Mesendoderm (in vitro differentiated cells): ENCODE measurements at regions not wholly inside any gene's neighbourhood (a gene's known extent, or its start where the extent isn't known, plus 50 kb on each side); places are given as distances from the start of the nearest gene placed in this dataset.

ENCODE experiments used
- DNase-seq: peaks from one replicate; pipeline ENCODE4 v3.0.0; 2013
- H2AK5ac ChIP-seq: 2 replicates; pipeline ENCODE4 v1.6.1; 2013; ENCODE audit warnings: low read length, inconsistent platforms
- H2BK120ac ChIP-seq: 2 replicates; pipeline ENCODE4 v1.6.1; 2013; ENCODE audit warnings: low read depth, mild to moderate bottlenecking, low read length, moderate library complexity, mixed read lengths
- H2BK15ac ChIP-seq: replicated peaks from 2 replicates; pipeline ENCODE4 v1.6.1; 2013; ENCODE audit warnings: low read depth, mild to moderate bottlenecking, moderate library complexity
- H2BK5ac ChIP-seq: 2 replicates; pipeline ENCODE4 v1.6.1; 2013; ENCODE audit warnings: low read length, inconsistent platforms
- H3K18ac ChIP-seq: 2 replicates; pipeline ENCODE4 v1.6.1; 2013; ENCODE audit warnings: mild to moderate bottlenecking, low read length, mixed read lengths
- H3K23ac ChIP-seq: one replicate; pipeline ENCODE4 v1.6.1; 2013; ENCODE audit warnings: low read length
- H3K27ac ChIP-seq: 2 replicates; pipeline ENCODE4 v1.5.1; 2013; ENCODE audit warnings: low read depth, mild to moderate bottlenecking, inconsistent platforms, low read length, moderate library complexity
- H3K27me3 ChIP-seq: 2 replicates; pipeline ENCODE4 v1.6.1; 2013; ENCODE audit warnings: low read length, control low read depth, mild to moderate bottlenecking, inconsistent platforms; ENCODE audit not compliant: insufficient read depth, poor library complexity
- H3K36me3 ChIP-seq: 2 replicates; pipeline ENCODE4 v1.6.1; 2013; ENCODE audit warnings: low read length, inconsistent platforms; ENCODE audit not compliant: control insufficient read depth, insufficient read depth
- H3K4ac ChIP-seq: one replicate; pipeline ENCODE4 v1.6.1; 2013; ENCODE audit warnings: low read depth, mild to moderate bottlenecking, low read length, moderate library complexity
- H3K4me1 ChIP-seq: 2 replicates; pipeline ENCODE4 v1.6.1; 2013; ENCODE audit warnings: low read depth, low read length, inconsistent platforms; ENCODE audit not compliant: control insufficient read depth
- H3K4me2 ChIP-seq: 2 replicates; pipeline ENCODE4 v1.6.1; 2013; ENCODE audit warnings: low read length
- H3K4me3 ChIP-seq: 2 replicates; pipeline ENCODE4 v1.5.1; 2013; ENCODE audit warnings: mild to moderate bottlenecking, low read length
- H3K56ac ChIP-seq: one replicate; pipeline ENCODE4 v1.6.1; 2013; ENCODE audit warnings: low read length
- H3K79me1 ChIP-seq: 2 replicates; pipeline ENCODE4 v1.6.1; 2013; ENCODE audit warnings: low read length, inconsistent platforms
- H3K79me2 ChIP-seq: 2 replicates; pipeline ENCODE4 v1.6.1; 2013; ENCODE audit warnings: mild to moderate bottlenecking, low read length; ENCODE audit not compliant: control insufficient read depth, insufficient read depth
- H3K9ac ChIP-seq: 2 replicates; pipeline ENCODE4 v1.6.1; 2013; ENCODE audit warnings: low read length, inconsistent platforms
- H4K5ac ChIP-seq: one replicate; pipeline ENCODE4 v1.6.1; 2013; ENCODE audit warnings: low read length
- H4K8ac ChIP-seq: one replicate; pipeline ENCODE4 v1.6.1; 2013; ENCODE audit warnings: low read depth, mild to moderate bottlenecking, control low read depth, low read length, moderate library complexity
- WGBS: extraction: QIAGEN DNeasy Blood & Tissue Kit; methylation state at CpG from one replicate; pipeline ENCODE4 v1.1.7; 2013; ENCODE audit warnings: low lambda C conversion rate, missing lambda C conversion rate; ENCODE audit not compliant: insufficient coverage; ENCODE audit errors: extremely low coverage; 5-methylcytosine and 5-hydroxymethylcytosine counted together

- no peaks in the 10 kb centered on the region for H3K79me1 ChIP-seq
Measured at GRCh38 chr4:94014484-94015136, 186.1 kb downstream of the ATOH1 start.

GRCh38 chr4:94015956-94016355, 187.4 kb downstream of the ATOH1 start:
- no peak overlapping the region for H2AK5ac ChIP-seq
- H3K56ac ChIP-seq, result no peak overlapping the region
- no peak overlapping the region for H2BK5ac ChIP-seq
- H3K9ac ChIP-seq, result no peak overlapping the region
- no peak for DNase-seq
- no peaks in the 10 kb centered on the region for H3K4me1 ChIP-seq
- H3K4me3 ChIP-seq, result no peak overlapping the region
- no CpG with 5 or more reads among the region's 1 CpG for WGBS
- H3K23ac ChIP-seq, result no peak overlapping the region
- H2BK15ac ChIP-seq, result no peak overlapping the region
- no peaks in the 10 kb centered on the region for H3K36me3 ChIP-seq
- H2BK120ac ChIP-seq, result no peak overlapping the region
- no peak overlapping the region for H3K4ac ChIP-seq
- no peak overlapping the region for H3K4me2 ChIP-seq
- H3K79me2 ChIP-seq, result no peaks in the 10 kb centered on the region
- no peak overlapping the region for H4K5ac ChIP-seq
- no peaks in the 10 kb centered on the region for H3K27me3 ChIP-seq
- no peak overlapping the region for H4K8ac ChIP-seq
- no peak overlapping the region for H3K18ac ChIP-seq
- H3K79me1 ChIP-seq, result no peaks in the 10 kb centered on the region
- H3K27ac ChIP-seq, result no peak overlapping the region

More at GRCh38 chr4:94014484-94015136, 186.1 kb downstream of the ATOH1 start:
- Histone ChIP-seq H3K4ac (no peak overlapping the region), H2BK120ac (no peak overlapping the region), H3K4me3 (no peak overlapping the region), H3K18ac (no peak overlapping the region), H3K27me3 (no peaks in the 10 kb centered on the region), H2BK15ac (no peak overlapping the region), H3K36me3 (no peaks in the 10 kb centered on the region), H3K9ac (no peak overlapping the region), H4K5ac (no peak overlapping the region), H3K79me2 (no peaks in the 10 kb centered on the region), H2BK5ac (no peak overlapping the region), H3K23ac (no peak overlapping the region), H3K56ac (no peak overlapping the region), H3K4me1 (no peaks in the 10 kb centered on the region), H2AK5ac (no peak overlapping the region), H4K8ac (no peak overlapping the region), H3K4me2 (no peak overlapping the region), H3K27ac (no peak overlapping the region)
- DNase-seq, result no peak
- WGBS, result no CpG with 5 or more reads among the region's 3 CpGs

GRCh38 chr4:94032754-94033153, 174.9 kb upstream of the SMARCAD1 start:
- H3K23ac ChIP-seq, result no peak overlapping the region

GRCh38 chr4:94036964-94037363, 170.7 kb upstream of the SMARCAD1 start:
- Histone ChIP-seq H3K4me1 (no peaks in the 10 kb centered on the region), H3K18ac (no peak overlapping the region), H2BK120ac (no peak overlapping the region), H2BK15ac (no peak overlapping the region), H3K36me3 (no peaks in the 10 kb centered on the region), H2BK5ac (no peak overlapping the region), H2AK5ac (no peak overlapping the region), H3K23ac (no peak overlapping the region), H3K4me2 (no peak overlapping the region), H3K27ac (no peak overlapping the region), H3K4ac (no peak overlapping the region), H4K8ac (no peak overlapping the region), H3K79me2 (no peaks in the 10 kb centered on the region), H3K4me3 (no peak overlapping the region), H3K79me1 (no peaks in the 10 kb centered on the region), H3K27me3 (no peaks in the 10 kb centered on the region), H4K5ac (no peak overlapping the region), H3K9ac (no peak overlapping the region), H3K56ac (no peak overlapping the region)
- WGBS, result no CpG with 5 or more reads among the region's 2 CpGs
- DNase-seq, result peak; percentile 55

More at GRCh38 chr4:94032754-94033153, 174.9 kb upstream of the SMARCAD1 start:
- peak; percentile 89 for DNase-seq
- H2BK15ac ChIP-seq, result no peak overlapping the region
- H3K4me3 ChIP-seq, result no peak overlapping the region
- H3K27ac ChIP-seq, result no peak overlapping the region
- no peaks in the 10 kb centered on the region for H3K27me3 ChIP-seq
- H3K4me1 ChIP-seq, result no peaks in the 10 kb centered on the region
- no peak overlapping the region for H4K5ac ChIP-seq
- no peaks in the 10 kb centered on the region for H3K79me2 ChIP-seq
- H3K4ac ChIP-seq, result no peak overlapping the region
- H3K9ac ChIP-seq, result no peak overlapping the region
- no peaks in the 10 kb centered on the region for H3K79me1 ChIP-seq
- H3K4me2 ChIP-seq, result no peak overlapping the region
- H2BK120ac ChIP-seq, result no peak overlapping the region
- no peak overlapping the region for H2BK5ac ChIP-seq
- WGBS, result no CpG with 5 or more reads among the region's 2 CpGs
- H4K8ac ChIP-seq, result no peak overlapping the region
- H3K18ac ChIP-seq, result no peak overlapping the region
- H3K36me3 ChIP-seq, result no peaks in the 10 kb centered on the region
- H2AK5ac ChIP-seq, result no peak overlapping the region
- no peak overlapping the region for H3K56ac ChIP-seq

GRCh38 chr4:94038195-94038594, 169.5 kb upstream of the SMARCAD1 start:
- DNase-seq, result peak; percentile 68
- H3K18ac ChIP-seq, result no peak overlapping the region
- H4K5ac ChIP-seq, result no peak overlapping the region
- no peaks in the 10 kb centered on the region for H3K4me1 ChIP-seq
- H3K56ac ChIP-seq, result no peak overlapping the region
- H3K79me2 ChIP-seq, result no peaks in the 10 kb centered on the region
- H3K27me3 ChIP-seq, result no peaks in the 10 kb centered on the region
- no peak overlapping the region for H3K4me3 ChIP-seq
- no peak overlapping the region for H2AK5ac ChIP-seq
- H3K36me3 ChIP-seq, result no peaks in the 10 kb centered on the region
- H3K27ac ChIP-seq, result no peak overlapping the region
- H2BK15ac ChIP-seq, result no peak overlapping the region
- no peaks in the 10 kb centered on the region for H3K79me1 ChIP-seq
- H3K4me2 ChIP-seq, result no peak overlapping the region
- H2BK120ac ChIP-seq, result no peak overlapping the region
- H3K9ac ChIP-seq, result no peak overlapping the region
- H3K23ac ChIP-seq, result no peak overlapping the region
- WGBS, result no CpG with 5 or more reads among the region's 3 CpGs
- H4K8ac ChIP-seq, result no peak overlapping the region
- no peak overlapping the region for H3K4ac ChIP-seq
- H2BK5ac ChIP-seq, result no peak overlapping the region

- Histone ChIP-seq H3K18ac (no peak overlapping the region), H2BK120ac (no peak overlapping the region), H3K36me3 (no peaks in the 10 kb centered on the region), H3K27me3 (no peaks in the 10 kb centered on the region), H2AK5ac (no peak overlapping the region), H2BK15ac (no peak overlapping the region), H3K23ac (no peak overlapping the region), H3K4me1 (no peaks in the 10 kb centered on the region), H4K5ac (no peak overlapping the region), H3K79me1 (no peaks in the 10 kb centered on the region), H3K9ac (no peak overlapping the region), H3K4me3 (no peak overlapping the region), H3K27ac (no peak overlapping the region), H3K4me2 (no peak overlapping the region), H4K8ac (no peak overlapping the region), H3K4ac (no peak overlapping the region), H3K56ac (no peak overlapping the region), H2BK5ac (no peak overlapping the region), H3K79me2 (no peaks in the 10 kb centered on the region)
- peak; percentile 55 for DNase-seq
- WGBS, result no CpG with 5 or more reads among the region's 4 CpGs
Measured at GRCh38 chr4:94039226-94039625, 168.4 kb upstream of the SMARCAD1 start.
